ENCODE measurements at regions not wholly inside any gene's neighbourhood (a gene's known extent, or its start where the extent isn't known, plus 50 kb on each side); places are given as distances from the start of the nearest gene placed in this dataset.

GRCh38 chr3:26522919-26523318 is 99.7 kb upstream of the LRRC3B start:
- H3K4me3 ChIP-seq (replicated peaks; ENCODE audit: low read depth, low read length) = no peak overlapping the region
- TF ChIP-seq, protein P1, sequence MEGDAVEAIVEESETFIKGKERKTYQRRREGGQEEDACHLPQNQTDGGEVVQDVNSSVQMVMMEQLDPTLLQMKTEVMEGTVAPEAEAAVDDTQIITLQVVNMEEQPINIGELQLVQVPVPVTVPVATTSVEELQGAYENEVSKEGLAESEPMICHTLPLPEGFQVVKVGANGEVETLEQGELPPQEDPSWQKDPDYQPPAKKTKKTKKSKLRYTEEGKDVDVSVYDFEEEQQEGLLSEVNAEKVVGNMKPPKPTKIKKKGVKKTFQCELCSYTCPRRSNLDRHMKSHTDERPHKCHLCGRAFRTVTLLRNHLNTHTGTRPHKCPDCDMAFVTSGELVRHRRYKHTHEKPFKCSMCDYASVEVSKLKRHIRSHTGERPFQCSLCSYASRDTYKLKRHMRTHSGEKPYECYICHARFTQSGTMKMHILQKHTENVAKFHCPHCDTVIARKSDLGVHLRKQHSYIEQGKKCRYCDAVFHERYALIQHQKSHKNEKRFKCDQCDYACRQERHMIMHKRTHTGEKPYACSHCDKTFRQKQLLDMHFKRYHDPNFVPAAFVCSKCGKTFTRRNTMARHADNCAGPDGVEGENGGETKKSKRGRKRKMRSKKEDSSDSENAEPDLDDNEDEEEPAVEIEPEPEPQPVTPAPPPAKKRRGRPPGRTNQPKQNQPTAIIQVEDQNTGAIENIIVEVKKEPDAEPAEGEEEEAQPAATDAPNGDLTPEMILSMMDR (IDR thresholded peaks at IDR 0.05; ENCODE audit: low read depth, low read length, missing control alignments) = no peak
- DNase-seq (ENCODE audit: extremely low read depth, low read depth) = no peak

GRCh38 chr3:26525013-26525412 is 97.6 kb upstream of the LRRC3B start:
- no peak overlapping the region for H3K4me3 ChIP-seq (replicated peaks; ENCODE audit: low read depth, low read length)
- no peak for DNase-seq (ENCODE audit: extremely low read depth, low read depth)
- TF ChIP-seq, protein P1 (IDR thresholded peaks at IDR 0.05; ENCODE audit: low read depth, low read length, missing control alignments) = no peak

- no peak overlapping the region for H3K4me3 ChIP-seq (replicated peaks; ENCODE audit: low read depth, low read length)
- TF ChIP-seq, protein P1 (IDR thresholded peaks at IDR 0.05; ENCODE audit: low read depth, low read length, missing control alignments) = no peak
- DNase-seq (ENCODE audit: extremely low read depth, low read depth) = no peak
Measured at GRCh38 chr3:26535151-26535550, 87.4 kb upstream of the LRRC3B start.

DNA sequence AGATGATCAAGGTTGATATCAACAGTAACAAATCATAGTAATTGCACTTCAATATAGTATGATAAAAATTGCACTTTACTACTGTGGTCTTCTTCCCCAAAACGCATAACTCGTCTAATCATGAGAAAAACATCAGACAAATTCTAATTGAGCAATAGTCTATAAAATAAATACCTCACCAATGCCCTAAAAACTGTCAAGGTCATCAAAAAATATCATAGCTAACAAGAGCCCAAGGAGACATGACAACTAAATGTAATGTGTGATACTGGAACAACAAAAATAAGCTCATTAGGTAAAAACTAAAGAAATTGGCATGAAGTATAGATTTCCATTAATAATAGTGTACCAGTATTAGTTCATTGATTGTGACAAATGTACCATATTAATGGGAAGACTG is 85.6 kb upstream of the LRRC3B start:
- DNase-seq (ENCODE audit: extremely low read depth, low read depth) = no peak
- H3K4me3 ChIP-seq (replicated peaks; ENCODE audit: low read depth, low read length) = no peak overlapping the region
- TF ChIP-seq, protein P1 (IDR thresholded peaks at IDR 0.05; ENCODE audit: low read depth, low read length, missing control alignments) = no peak

DNA sequence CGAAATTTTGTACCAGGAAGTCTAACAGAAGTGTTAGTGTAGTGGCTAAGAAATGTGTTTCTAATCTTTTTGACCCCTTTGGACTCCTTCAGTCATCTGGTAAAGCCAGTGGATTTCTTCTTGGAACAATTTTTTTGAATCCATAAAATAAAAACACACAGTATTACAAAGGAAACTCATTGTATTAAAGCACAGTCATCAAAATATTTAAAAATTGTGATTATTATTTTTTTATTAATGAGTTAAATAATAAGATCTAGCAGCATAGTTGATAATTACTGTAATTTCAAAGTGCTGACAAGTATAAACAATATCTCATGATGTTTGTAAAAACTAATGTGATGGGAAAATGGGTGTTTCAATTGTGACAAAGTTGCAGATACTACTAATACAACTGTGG is 72.2 kb upstream of the LRRC3B start:
- TF ChIP-seq, protein P1 (IDR thresholded peaks at IDR 0.05; ENCODE audit: low read depth, low read length, missing control alignments) = no peak
- no peak overlapping the region for H3K4me3 ChIP-seq (replicated peaks; ENCODE audit: low read depth, low read length)
- no peak for DNase-seq (ENCODE audit: extremely low read depth, low read depth)

DNA sequence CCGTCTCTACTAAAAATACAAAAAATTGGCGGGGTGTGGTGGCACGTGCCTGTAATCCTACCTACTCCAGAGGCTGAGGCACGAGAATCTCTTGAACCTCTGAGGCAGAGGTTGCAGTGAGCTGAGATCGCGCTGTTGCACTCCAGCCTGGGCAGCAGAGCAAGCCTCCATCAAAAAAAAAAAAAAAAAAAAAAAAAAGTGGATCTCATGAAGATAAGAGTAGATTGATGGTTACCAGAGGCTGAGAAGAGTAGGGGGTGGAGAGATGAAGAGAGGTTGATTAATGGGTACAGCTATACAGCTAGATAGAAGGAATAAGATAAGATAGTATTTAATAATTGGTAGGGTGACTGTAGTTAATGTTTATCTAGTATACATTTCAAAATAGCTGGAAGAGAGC is 65.9 kb upstream of the LRRC3B start:
- TF ChIP-seq, protein P1 (IDR thresholded peaks at IDR 0.05; ENCODE audit: low read depth, low read length, missing control alignments) = no peak
- no peak overlapping the region for H3K4me3 ChIP-seq (replicated peaks; ENCODE audit: low read depth, low read length)
- no peak for DNase-seq (ENCODE audit: extremely low read depth, low read depth)

GRCh38 chr3:26558257-26558656 is 64.3 kb upstream of the LRRC3B start:
- H3K4me3 ChIP-seq (replicated peaks; ENCODE audit: low read depth, low read length) = no peak overlapping the region
- DNase-seq (ENCODE audit: extremely low read depth, low read depth) = no peak
- TF ChIP-seq, protein P1 (IDR thresholded peaks at IDR 0.05; ENCODE audit: low read depth, low read length, missing control alignments) = no peak
